Left renal pelvis (tissue), 4 donors: ENCODE measurements at regions not wholly inside any gene's neighbourhood (a gene's known extent, or its start where the extent isn't known, plus 50 kb on each side); places are given as distances from the start of the nearest gene placed in this dataset.

ENCODE experiments used
- DNase-seq, 4 donors: peaks; one replicate each; pipeline ENCODE4 v3.0.0-alpha.2; 2013; ENCODE audit warnings: low read depth in 4 of 4, low spot score in 3 of 4

DNA sequence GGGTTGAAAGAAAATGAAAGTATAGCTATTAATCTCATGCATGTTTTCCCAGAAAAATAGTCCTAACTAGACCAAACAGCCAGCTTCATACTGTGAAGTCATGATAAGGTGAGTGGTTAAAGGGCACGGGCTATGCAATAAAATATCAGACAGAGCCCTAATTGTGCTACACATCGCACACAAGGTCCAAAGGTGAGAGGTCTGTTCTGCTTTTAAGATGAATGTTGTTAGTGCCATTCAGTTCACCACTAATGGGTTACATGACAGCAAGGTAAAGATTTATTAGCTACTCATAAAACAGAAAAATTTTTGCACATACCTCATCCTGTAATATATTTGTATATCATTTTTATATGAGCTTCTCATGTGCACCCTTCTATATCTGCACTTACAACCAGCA, 105.0 kb upstream of the STK17B start:
- no peak for DNase-seq

DNA sequence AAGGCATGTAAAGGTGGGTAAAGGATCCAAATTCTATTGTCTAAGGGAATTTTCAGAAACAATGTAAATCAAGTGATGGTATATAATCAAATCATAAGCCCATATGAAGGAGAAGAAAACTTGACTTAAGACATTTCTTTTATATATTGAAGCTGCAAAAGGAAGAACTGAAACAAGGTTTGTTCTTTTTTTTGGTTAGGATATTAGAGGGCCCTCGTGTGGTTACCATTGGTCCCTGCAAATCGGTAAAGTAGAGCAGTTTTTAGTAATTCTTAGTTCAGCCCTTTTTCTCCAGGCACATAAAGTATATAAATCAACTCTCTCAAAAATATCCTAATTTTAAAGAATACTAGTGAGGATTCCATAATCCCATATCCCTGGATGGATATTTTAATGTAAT, 105.6 kb upstream of the STK17B start:
- no peak for DNase-seq

DNA sequence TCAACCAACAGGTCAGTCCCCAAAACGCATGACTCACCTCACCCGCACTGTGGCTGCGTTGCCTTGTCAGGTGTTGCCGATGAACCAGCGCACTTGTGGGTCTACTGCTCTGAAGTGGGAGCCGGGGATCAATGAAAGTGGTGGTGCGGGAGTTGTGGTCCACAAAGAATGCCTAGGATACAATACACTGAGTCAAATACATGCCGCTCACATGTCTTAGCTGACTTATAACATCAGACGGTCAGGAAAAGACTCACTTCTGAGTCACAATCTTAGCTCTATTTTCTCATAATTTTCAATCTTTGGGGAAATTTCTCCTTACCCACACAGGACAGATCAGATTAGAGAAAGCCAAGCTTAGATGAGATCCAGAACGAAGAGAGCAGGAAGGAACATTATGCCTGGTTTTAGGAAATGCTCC, 107.1 kb upstream of the STK17B start:
- no peak for DNase-seq

DNA sequence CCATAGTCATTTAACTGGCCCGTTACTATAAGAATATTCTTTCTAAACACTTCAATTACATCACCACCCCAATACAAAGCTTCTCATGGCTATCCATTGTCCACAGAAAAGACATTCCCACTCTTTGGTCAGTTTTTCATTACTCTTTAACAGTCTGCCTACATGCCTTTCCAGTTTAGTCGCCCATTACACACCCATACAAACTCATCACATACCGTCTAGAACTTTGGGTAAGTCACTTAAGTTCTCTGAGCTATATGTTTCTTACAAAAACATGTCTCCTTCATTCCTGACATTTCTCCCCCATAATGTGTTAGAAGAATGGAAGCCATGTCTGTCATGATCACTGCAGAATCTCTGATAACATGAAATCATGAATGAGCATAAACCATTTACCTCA, 108.2 kb upstream of the STK17B start:
- DNase-seq = no peak

DNA sequence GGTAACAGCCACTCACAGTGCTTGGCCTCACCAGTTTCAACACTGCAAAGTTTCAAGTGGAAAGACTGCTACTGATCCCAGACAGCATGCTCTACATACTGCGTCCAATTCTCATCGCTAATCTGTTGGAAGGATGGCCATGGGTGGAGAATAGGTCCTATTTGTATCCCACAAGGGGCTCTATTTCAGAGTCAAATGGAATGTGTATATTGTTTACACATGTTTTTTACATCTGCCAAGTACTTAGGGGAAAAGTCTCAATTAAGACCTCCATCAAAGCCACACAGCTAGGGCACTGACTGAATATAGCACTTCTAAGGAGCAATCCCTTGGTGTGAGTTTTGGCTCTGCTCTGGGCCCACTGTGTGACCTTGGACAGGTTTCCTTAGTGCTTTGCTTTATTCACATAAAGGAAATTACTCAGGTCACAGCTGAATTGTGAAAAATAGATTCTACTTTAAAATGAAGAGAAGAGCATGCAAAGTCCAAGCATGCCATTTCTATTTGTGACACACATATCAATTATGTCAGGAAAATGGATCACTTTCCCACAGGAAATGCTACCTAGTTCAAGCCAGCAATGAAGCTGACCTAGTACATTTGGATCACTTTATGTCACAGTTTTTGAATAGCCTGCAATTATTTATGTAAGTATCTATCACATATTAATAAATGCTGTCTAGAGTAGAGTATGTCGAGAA, 112.9 kb upstream of the STK17B start:
- DNase-seq = no peak

DNA sequence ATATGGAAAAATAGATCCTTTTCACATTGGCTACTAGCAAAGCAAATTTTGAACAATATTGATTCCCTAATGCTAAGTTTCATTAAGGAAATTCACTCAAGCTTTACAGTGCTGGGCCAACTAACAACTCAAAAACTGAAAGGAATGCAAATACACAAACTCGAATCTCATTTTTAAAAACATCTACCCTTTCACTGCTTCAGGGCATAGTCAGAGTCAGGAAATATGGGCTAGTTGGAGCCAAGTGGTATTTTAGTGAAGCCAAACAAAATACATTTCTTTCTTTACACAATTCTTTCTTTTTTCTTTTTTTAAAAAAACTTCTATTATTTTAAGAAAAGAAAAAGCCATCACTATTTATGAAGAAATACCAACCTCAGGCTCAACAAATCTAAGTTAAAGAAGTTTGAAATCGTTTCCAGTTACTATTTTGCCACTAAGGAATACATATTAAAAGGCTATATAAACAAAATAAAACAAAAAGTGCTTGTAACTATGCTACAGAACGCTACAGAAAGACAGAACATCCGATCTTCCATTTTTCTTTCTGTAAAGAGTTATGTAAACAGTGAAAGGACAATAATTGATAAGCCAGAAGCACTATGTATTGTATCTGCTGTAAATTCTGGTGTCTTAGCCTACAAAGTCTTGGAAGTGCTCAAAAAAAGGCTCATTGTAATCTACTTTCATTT, 113.6 kb upstream of the STK17B start:
- DNase-seq = no peak

DNA sequence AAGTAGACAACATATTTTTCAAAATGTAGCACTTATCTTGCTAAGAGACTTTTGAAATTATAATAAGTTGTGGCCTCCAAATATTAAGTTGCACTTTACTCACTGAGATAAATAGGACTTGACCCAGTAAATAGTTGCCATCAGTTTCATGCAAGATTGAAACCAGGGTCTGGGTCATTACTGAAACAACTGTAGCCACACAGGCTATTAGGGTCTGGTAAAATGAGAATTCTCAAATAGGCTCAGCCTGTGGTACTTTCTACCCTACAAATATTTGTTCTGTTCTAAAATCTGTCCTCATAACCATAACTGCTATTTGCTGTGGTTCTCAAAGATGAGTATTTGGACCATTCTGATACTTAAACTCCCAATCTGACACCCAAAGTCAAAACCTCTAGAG, 115.4 kb upstream of the STK17B start:
- DNase-seq = no peak

DNA sequence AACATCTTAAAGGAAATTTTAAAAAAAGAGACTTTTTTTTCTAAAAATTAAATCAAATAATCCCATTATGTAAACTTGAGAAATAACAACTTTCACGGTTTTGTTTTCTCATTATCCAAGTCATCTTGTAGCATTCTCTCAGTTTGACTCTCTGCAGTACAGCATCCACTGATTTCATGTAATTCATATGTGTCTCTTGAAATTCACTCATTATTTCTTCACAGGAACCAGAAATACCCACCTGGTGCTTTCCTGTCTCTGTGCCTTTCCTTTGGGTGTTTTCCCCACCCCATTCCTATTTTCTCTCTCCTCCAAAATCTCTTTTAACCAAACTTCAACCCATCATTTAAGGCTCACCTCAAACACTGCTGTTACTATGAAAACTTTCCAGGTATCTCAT, 116.1 kb upstream of the STK17B start:
- no peak for DNase-seq

DNA sequence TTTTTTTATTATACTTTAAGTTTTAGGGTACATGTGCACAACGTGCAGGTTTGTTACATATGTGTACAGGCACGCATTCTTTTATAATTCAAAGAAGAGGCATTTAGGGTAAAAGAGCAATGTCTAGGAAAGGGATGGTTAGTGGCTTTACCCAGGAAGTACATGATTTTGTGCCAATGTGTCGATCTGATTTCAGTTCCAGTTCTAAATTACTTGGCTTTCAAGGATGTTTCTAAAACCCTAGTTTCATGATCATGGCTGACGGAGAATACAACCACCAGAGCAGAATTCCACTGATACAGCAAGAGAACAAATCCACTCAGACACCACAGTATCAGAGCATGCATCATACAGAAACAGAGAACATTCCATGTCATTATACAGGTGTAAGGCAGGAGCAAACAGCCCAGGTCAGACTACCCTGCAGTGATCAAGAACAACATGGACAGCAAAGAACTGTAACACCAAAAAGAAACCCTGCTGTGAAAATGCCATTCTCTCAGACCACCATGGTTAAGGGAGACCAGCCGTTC, 116.7 kb upstream of the STK17B start:
- no peak for DNase-seq

DNA sequence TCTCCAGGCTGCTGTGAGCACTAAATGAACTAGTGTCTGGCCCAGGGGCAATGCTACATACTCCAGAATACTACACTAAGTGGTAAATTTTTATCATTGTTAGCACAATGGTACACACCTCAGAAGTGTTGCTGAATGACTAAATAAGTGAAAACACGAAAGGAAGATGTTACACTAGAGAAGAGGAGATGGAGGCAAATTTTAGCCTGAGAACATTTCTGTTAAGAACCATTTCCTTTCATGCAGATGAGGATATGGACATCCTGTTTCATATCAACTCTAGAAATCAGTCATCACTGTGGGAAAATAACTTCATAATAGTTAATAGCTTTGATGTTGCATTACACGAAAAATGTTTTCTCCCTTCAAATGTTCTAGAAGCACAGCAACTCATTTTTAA, 117.6 kb upstream of the STK17B start:
- no peak for DNase-seq

DNA sequence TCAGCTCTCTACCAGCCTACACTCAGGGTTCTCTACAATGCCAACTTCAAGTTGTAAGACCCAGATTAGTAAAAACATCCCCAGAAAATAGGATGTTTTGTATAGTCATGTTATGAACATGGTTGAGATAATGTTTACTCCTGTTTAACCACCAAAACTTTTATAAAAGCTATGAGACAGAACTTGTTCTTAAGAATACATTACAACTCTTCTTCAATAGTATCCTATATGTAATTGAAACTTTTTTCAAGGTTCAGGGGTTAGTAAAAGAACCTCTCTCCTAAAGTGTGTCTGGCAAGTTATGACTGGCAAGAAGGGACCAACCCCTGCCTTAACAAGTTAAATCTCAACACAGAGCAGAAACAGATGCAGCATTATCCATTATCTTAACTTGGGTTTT, 118.8 kb upstream of the STK17B start:
- DNase-seq = no peak

DNA sequence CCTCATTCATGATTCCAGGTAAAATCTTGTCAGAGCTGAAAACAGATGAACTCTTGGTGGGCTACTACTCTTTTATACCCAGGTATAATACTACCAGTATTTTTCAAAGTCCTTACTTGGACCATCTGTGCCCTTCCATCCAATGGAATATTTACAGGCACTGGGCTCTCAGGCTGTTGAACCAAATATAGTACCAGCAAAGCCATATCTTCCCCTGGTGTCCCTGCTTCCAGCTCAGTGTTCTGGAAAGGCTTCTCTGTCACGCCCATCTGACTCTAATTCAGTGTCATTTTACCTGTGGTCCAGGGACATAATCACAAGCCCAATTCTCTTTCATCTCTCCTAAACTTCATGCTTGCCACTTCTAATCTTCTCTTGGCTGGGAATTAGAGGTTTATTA, 119.2 kb upstream of the STK17B start:
- DNase-seq = no peak

DNA sequence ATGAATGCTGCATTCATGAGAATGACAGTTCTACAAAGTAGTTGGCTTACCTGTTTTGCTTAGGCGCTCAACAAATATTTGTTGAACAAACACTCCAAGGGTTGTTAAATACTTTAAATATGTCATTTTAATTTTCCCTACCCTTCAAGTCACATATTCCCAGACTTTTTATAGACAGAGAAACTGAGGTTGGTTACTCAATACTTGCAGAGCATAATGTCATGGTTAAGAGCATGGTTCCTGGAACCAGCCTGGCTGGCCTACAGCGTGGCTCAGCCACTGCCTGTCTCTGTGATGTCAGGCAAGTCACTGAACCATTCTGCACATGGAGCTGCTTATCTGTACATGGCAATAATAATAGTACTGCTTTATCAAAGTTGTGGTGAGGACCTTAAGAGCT, 120.0 kb upstream of the STK17B start:
- DNase-seq = no peak

DNA sequence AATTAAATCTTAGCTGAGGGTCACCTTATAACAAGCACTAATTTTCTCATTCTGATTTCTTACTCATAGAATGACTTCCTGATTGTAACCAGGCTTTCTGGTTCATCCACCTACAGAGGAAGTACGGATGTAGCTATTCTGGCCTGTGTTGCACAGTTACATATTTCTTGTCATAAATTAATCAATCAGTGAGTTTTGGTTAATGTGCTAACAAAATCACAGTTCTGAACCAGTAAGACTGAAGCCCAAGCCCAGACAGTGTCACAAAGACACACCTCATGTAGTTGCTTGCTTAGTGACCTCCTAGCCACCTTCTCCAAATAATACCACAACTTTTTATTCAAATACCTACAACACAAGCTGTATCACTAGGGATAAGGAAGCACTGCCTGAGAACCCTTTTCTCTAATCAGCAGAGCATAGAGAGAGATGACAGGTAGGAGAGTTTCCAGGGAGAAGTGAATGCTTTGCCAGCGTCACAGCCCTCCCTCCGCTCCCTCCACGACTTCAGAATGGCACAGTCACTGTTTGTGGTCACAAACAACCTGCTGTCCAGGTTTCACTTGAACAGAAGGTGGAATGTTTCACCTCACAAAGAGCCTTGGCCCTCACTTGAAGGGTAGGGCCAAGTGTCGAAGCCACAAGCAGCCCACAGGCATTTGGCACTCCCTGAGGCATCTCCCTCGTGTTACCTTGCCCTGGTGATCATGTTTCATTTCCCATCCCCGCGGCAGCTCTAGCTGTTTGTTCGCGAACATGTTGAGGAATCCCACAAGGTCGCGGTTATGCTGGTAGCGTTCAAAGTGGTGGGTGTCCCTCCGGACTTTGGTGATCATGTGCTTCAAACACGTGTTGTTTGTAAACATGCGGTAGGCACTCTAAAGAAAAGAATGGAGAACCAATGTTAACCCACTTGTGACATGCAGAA, 120.8 kb upstream of the STK17B start:
- no peak for DNase-seq

DNA sequence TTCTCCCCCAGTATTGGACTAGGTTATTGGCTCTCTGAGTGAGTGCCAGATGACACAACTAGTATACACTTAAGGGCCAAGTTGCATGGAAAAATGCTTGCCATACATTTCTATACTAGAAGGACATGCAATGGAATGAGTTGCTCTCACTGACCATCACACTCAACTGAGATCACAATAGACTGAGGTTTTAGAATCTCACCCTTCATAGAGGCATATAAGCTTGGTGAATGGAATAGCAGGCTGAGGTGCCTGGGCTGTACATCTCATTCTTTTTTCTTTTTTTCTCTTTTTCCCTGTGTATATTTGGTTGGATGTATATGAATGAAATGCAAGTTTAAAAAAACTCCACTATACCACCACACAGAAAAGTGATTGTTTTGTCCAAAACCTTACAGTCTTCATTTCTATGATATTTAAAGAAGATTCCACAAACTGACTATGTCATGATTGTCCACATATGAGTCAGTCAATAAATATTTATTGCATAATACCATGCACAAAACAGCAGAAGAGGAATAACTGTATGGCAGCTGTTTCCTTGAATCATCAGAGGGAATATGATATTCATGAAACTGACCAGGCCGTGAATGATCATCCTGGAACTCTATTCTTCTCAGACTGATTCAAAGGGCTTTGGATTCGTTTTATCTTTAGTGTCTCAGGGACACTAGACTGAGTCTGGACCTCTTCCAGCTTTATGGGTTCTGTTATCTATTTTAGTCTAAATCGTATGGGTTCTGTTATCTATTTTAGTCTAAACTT, 122.6 kb upstream of the STK17B start:
- DNase-seq = no peak

DNA sequence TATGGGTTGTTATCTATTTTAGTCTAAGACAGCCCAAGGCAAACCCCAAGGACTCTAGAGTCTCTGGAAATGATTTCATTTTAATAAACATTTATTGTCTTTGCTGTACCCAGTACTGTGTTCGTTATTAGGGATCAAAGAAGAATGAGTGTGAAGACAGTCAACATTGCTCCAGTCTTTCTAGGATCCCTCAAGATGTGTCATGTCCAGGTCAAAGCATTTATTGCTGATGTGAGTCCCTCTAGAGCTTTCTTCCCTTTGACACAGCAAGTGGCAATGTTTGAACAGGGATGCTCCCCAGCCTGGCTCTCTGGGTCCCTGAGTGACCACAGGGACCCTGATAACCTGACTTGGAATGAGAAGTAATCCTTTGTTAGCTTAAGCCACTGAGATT, 123.1 kb upstream of the STK17B start:
- no peak for DNase-seq

DNA sequence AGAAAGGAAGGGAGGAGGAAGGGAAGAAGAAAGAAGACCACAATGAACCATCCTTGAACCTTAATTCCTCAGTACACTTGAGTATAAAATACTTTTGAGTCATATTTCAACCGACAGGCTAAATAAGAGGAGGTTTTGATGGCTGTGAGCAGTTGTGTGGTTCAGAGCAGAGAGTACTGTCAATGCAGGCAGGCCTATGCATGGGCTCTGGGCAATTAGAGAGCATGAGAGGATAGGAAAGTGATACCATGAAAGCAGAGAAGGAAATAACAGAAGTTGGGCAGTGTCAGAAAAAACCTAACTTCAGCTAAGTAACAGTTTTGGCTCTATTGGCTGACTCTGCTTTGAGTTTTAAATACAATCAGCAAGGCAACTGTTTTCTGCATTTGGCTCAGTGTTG, 123.6 kb upstream of the STK17B start:
- DNase-seq = no peak

DNA sequence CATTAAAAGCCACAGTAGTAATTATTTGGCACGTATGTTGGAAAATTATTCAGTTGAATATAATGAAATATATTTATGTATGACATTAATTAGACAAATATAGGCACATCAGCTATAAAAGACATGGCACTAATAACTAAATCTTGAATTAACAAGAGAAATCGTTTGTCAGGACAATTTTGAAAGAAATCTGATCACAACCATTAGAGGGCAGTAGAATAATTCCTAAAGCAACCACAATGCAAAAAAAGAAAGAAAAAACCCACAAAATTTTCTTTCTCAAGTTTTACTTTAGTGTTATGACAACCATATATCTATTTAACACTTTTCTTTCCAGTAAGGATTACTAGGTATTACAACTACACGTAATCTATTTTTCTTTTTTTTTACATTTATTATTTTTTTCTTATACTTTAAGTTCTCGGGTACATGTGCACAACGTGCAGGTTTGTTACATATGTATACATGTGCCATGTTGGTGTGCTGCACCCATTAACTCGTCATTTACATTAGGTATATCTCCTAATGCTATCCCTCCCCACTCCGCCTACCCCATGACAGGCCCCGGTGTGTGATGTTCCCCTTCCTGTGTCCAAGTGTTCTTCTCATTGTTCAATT, 126.8 kb upstream of the STK17B start:
- peak in 1 of 4 donors; percentile 9 for DNase-seq

DNA sequence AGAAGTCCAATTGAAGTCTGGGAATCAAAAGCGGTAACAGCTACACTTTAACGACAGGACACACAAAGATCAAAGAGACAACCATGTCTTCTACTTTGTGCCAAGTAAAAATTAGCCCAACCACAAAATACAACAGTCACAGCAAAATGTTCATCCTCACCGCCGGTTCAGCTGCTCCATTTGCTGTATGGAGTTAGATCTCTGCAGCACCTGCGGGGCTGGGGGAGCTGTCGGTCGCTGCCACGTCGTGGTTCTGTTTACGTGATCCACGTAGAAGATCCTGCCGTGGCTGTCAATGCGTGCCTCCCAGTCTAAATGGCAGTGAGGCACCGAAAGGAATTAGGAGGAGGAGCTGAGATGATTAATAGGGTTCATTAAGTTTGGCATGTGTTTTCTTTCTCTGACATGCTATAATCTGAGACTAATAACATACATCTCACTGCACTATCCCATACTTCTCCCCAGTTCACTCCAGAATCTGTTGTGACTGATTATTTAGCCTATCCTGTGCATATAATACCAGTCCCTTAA, 136.5 kb upstream of the STK17B start:
- no peak for DNase-seq

DNA sequence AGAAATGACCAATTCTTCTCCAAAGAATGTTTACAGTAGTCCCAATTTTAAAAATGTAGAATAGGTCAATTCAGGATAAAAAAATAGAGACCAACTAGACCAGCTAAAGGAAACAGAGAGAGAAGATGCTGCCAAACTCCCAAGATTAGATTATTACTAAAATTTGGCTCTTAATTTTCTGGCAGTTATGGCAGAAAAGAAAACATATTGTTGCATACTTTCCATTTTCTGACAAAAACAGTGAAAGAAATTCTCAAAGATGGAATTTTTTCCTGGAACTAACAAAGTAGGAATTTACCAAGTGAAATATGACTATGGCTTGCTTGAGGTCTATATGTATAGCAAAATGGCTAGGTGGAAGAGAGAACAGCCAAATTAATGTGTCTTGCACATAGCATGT, 138.3 kb upstream of the STK17B start:
- no peak for DNase-seq
